Chondrocyte (in vitro differentiated cells): ENCODE measurements at regions not wholly inside any gene's neighbourhood (a gene's known extent, or its start where the extent isn't known, plus 50 kb on each side); places are given as distances from the start of the nearest gene placed in this dataset.
"Not testable (repeated sequence)": the region's sequence is repeated elsewhere in the genome, so short reads cannot be mapped to it uniquely, and the experiment has no call there.

Experiments used
- DNase-seq: peaks from one replicate; pipeline ENCODE4 v3.0.0; 2021; ENCODE audit warnings: mixed read lengths, low spot score
- H3K27ac Mint-ChIP-seq: one replicate; pipeline ENCODE4 v1.8.0; 2021; ENCODE audit warnings: mild to moderate bottlenecking, moderate library complexity, mixed read lengths; ENCODE audit not compliant: unreplicated experiment
- H3K27me3 Mint-ChIP-seq: 2 replicates; pipeline ENCODE4 v1.8.0; 2021; ENCODE audit warnings: low read depth, mixed read lengths
- H3K36me3 Mint-ChIP-seq: 2 replicates; pipeline ENCODE4 v1.8.0; 2021; ENCODE audit warnings: low read depth, mixed read lengths
- H3K4me1 Mint-ChIP-seq: 2 replicates; pipeline ENCODE4 v1.8.0; 2021; ENCODE audit warnings: low read depth, mild to moderate bottlenecking, mixed read lengths
- H3K4me3 Mint-ChIP-seq: one replicate; pipeline ENCODE4 v1.8.0; 2021; ENCODE audit warnings: mild to moderate bottlenecking, moderate library complexity, mixed read lengths; ENCODE audit not compliant: unreplicated experiment
- H3K9me3 Mint-ChIP-seq: 2 replicates; pipeline ENCODE4 v1.8.0; 2021; ENCODE audit warnings: low read depth, mixed read lengths
- CTCF ChIP-seq: fragments of 200-600 bp; sonication (generic); IDR thresholded peaks from 2 replicates; pipeline ENCODE4 v1.5.0; 2021; ENCODE audit warnings: antibody characterized with exemption, mild to moderate bottlenecking, moderate library complexity

GRCh38 chr6:37752718-37753117 lies 55.0 kb upstream of the MDGA1 start:
- H3K36me3 Mint-ChIP-seq, result no peaks in the 10 kb centered on the region
- H3K4me3 Mint-ChIP-seq, result no peak overlapping the region
- no peak for DNase-seq
- no peaks in the 10 kb centered on the region for H3K4me1 Mint-ChIP-seq
- no peak overlapping the region for H3K27ac Mint-ChIP-seq
- H3K9me3 Mint-ChIP-seq, result no peaks in the 10 kb centered on the region
- TF ChIP-seq CTCF, result no peak
- no peaks in the 10 kb centered on the region for H3K27me3 Mint-ChIP-seq

- not testable (repeated sequence) for H3K27me3 Mint-ChIP-seq, H3K27ac Mint-ChIP-seq
These were observed 51.7 kb upstream of the MDGA1 start for GRCh38 chr6:37749367-37749766.

GRCh38 chr6:37748118-37748517 lies 50.4 kb upstream of the MDGA1 start:
- TF ChIP-seq CTCF, result no peak
- Mint-ChIP-seq H3K4me1 (no peaks in the 10 kb centered on the region), H3K9me3 (no peaks in the 10 kb centered on the region), H3K27me3 (peaks cover 4% of the 10 kb centered on the region), H3K27ac (no peak overlapping the region), H3K4me3 (no peak overlapping the region), H3K36me3 (no peaks in the 10 kb centered on the region)
- DNase-seq, result no peak

More at GRCh38 chr6:37749367-37749766, 51.7 kb upstream of the MDGA1 start:
- DNase-seq, H3K36me3 Mint-ChIP-seq, H3K4me3 Mint-ChIP-seq, H3K9me3 Mint-ChIP-seq, H3K4me1 Mint-ChIP-seq: not testable (repeated sequence)
